ENCODE measurements at regions not wholly inside any gene's neighbourhood (a gene's known extent, or its start where the extent isn't known, plus 50 kb on each side); places are given as distances from the start of the nearest gene placed in this dataset.
"Not testable (repeated sequence)": the region's sequence is repeated elsewhere in the genome, so short reads cannot be mapped to it uniquely, and the experiment has no call there.

GRCh38 chr2:120504936-120505705 is 159.2 kb downstream of the INHBB start:
- Histone ChIP-seq H3K4me3 (no peak overlapping the region), H3K27ac (no peak overlapping the region)

DNA sequence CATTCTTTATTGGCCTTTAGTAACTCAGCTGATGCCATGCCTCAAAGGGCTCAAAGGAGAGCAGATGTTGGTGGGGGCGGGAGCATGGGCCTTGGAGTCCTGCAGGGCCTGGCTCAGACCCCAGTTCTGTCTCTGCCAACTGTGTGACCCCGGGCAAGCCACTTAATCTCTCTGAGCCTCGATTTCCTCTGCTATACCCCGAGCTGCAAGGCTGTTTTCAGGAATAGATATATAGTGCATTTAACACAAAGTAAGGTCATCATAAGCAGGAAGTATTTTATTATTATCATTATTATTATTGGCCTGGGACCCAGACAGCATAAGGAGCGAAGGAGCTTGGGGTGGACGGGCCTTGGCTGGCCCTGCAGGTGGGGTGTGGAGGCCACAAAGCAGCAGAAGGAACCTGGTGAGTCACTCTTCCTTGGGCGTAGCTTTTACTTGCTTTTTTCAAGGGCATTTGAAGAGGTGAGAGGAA is 162.7 kb downstream of the INHBB start:
- H3K27ac ChIP-seq, result no peak overlapping the region
- no peak overlapping the region for H3K4me3 ChIP-seq

- Histone ChIP-seq H3K4me3 (no peak overlapping the region), H3K27ac (no peak overlapping the region)
Measured at GRCh38 chr2:120509213-120509815, 163.4 kb downstream of the INHBB start.

DNA sequence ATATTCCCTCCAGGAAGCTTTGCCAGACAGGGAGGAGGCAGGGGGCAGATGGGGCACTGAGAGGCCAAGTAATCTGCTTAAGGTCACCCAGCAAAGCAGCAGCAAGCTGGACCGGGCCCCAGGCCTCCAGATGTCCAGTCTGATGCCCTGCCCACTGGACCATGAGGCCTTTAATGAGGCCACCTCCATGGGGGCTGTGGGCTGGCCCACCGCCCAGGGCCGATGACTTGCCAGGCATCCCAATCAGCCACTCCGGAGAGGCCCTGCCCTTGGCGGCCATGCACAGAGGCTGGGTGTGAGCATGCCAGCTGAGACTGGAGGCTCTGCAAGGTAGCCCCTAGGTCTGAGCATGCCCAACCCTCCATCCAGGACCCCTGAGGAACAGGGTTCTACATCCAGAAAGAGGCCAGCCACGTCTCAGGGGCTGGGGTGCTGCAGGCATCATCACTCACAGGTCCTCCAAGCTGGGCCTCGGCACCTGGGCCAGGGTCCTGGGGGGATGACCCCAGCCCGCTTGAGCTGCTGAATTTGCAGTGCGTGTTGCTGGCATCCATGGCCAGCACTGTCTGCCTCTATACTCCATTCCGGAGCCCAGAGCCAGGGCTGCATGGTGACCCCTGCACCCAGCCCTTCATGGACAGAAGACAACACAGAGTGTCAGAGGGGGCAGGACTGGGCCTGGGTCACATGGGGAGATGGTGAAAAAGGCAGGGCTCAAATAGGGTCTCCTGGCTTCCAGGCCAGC is 164.2 kb downstream of the INHBB start:
- H3K27ac ChIP-seq, result no peak overlapping the region

DNA sequence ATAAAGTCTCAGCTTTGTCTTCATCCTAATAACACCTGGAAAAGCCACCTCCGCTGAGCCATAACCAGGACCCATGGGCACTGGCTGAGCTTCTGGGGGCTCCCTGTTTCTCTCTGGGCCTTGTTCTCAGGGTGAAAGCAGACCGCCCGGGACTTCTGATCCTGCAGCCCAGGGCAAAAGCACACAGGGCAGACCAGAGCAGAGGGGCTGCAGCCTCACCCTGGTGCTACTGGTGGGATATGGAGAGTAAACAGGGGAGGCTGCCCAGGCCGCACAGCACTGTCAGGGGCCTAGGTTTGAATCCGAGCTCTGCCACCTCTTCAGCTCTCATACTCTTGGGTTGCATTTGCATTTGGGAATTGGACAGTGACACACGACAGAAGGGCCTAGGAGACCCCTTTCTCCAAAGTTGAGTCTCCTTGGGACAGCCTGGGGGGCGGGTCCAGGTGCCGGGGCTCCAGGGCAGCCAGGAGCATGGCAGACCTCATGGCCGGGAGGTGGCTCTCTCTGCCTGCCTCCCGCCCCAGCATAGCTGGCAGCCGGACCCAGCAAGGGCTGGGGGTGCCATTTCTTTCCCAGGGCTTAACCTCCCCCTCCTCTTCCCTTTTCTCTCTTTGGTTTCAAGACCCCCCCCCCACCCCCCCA is 164.9 kb downstream of the INHBB start:
- Histone ChIP-seq H3K27ac (no peak overlapping the region), H3K4me3 (no peak overlapping the region)

More for the DNA sequence above, 164.2 kb downstream of the INHBB start:
- no peak overlapping the region for H3K4me3 ChIP-seq

DNA sequence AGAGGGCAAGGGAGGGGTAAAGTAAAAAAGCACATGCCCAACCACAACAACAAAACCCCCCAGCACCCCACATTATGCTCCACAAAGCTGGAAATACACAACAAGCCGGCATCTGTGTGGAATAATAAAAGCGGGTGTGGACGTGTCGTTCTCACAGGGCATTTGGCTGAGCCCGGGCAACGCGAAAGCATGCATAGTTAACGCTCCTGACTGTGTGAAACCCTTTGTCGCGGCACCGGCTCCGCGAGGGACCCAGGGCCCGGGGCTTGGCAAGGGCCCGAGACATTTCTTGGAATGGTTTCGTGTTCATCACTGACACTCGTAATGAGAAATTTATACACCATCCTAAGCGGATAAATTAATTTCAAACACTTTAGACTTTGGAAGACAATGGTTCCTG is 165.6 kb downstream of the INHBB start:
- Histone ChIP-seq H3K27ac (no peak overlapping the region), H3K4me3 (no peak overlapping the region)

DNA sequence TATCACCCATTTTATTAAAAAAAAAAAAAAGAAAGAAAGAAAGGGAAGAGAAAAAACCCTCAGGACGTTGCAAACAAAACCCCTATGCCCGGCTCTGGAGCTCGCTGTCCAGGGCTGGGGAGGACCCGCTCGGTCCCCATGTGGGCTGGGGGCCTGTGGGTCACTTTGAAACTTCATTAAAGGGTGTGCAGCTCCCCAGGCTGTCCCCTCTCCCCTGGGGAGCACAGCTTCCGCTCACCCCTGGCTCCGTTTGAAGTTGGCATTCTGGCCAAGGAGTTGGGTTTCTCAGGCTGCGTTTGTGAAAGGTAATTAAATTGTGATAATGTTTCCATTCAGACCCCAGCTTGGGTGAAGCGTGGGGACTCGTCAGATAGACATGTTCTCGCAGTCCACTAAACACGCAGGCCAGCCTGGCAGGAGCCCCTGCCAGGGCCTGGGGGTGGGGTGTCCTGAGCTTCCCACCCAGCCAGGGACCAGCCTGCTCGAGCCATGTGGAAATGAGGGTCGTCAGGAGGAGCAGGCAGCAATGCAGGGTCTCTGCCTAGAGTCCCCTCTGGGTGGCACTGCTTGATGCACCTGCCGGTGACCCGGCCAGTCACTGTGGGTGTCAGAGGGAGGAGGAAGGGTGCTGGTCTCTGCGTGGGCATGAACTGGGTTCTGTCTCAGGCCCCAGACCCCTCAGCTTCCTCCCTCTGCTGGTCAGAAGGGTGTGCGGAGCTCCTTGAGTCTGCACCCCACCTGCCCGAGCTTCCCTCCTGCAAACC is 166.2 kb downstream of the INHBB start:
- H3K27ac ChIP-seq, result no peak overlapping the region
- H3K4me3 ChIP-seq, result no peak overlapping the region

- Histone ChIP-seq H3K4me3 (no peak overlapping the region), H3K27ac (no peak overlapping the region)
Measured at GRCh38 chr2:120513776-120514357, 167.9 kb downstream of the INHBB start.

DNA sequence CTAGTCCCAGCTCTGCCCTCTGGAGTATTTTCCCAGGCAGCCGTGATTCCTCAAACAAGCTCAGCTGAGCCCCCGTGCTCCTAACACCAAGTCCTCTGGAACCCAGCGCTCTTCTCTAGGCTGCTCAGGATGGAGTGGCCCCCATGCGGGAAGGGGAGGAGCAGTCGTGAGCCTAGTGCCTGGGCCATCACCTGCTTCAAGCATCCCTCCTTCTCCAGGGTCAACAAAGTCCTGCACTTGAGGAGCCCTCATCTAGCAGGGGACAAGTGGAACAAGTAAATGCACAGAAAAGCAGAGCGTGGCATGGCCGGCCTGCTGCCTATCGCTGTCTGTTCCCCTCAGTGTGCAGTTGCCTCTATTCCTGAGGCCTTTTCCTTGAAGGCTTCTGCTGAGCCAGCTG is 168.6 kb downstream of the INHBB start:
- no peak overlapping the region for H3K27ac ChIP-seq
- H3K4me3 ChIP-seq, result no peak overlapping the region

- H3K4me3 ChIP-seq, H3K27ac ChIP-seq: not testable (repeated sequence)
Measured at GRCh38 chr2:120515066-120515758, 169.3 kb downstream of the INHBB start.

DNA sequence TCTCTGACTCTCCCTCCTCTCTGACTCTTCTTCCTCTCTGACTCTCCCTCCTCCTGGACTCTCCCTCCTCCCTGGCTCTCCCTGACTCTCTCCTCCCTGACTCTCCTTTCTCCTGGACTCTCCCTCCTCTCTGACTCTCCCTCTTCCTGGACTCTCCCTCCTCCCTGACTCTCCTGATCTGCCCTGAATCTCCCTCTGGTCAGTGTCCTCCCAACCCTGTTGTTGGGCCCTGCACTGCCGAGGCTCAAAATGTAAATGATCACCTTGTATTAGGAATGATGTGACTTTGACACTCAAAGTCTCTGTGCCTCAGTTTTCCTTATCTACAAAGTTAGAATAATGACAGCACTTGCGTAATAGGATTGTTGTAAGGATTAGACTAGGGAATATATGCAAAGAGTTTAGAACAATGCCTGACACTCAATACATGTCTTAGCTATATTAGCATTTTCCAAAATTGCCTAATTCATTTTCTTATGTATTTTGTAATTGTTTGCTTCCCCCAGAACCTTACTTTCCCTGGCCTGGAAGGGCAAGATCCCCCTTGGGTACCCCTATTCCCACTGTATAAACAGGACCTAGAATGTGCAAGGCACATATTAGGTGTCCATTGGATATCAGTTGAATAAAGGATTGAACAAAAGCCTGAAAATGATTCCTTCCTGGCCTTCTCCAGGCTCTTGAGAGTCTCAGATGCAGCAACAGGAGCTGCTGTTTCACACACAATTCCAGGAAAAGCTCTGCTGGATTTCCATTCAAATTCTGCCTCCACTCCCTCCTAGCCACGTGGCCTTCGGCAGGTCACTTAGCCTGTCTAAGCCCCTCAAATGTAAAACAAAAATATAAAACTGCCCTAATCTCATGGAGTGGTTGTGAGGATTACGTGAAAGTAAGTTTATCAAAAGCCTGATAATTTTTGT is 170.1 kb downstream of the INHBB start:
- no peak overlapping the region for H3K27ac ChIP-seq
- no peak overlapping the region for H3K4me3 ChIP-seq

DNA sequence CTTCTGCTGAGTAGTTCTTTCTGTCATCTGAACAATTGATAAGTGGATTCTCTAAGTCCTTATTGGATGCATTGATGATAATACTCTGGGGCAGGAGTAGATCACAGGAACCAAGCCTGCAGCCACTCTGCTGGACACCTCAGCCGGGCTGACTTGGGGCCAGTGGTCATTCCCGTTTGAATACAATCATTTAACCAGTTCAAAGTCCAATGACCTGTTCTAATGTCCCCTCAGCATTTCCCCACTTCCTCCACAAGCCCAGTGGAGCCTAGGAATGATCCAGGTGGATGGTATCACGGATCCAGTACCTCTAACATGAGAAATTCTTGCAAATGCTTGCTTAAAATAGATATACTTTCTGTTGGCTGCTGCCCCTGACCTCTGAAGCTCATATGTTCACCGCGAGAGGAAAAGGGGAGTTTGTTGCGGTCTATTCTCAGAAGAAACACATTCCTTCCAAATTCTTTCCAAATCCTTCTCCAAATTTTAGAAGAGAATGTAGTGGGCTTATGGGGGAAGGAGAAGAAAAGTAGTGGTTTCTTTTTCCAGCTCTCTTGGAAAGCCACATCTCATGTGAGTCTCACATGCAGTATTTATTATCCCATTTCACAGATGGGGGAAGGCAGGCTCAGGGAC is 170.9 kb downstream of the INHBB start:
- no peak overlapping the region for H3K27ac ChIP-seq

DNA sequence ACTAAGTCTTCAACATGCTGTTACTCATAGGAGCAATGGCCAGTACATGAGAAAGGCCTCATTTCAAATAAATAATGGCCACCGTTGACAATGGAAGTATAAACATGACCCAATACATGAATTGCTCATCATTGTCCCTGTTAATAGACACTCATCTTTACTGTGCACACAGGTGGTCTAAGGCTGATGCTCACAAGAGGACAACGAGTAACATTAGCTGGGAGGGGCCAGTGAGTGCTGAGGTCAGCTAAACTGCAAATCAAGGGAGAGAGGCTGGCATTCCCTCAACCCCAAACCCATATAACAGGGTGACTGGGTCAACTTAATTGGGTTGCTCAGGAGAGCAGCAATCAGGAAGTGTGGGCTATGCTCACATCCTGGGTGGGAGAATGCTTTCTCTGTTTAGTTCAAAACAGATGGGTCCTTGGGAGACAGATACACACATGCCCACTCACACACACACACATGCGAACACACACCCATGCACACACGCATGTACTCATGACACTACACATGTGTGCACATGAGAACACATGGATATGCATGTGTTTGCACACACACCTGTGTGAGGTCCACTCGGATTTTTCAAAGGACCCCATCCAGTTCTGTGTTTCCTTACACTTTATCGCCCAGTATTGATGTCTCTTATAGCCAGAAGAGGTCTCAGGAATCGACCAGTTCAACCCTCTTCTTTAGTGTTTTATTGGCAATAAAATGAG is 172.0 kb downstream of the INHBB start:
- no peak overlapping the region for H3K27ac ChIP-seq
- H3K4me3 ChIP-seq, result no peak overlapping the region

More for the DNA sequence above, 170.9 kb downstream of the INHBB start:
- H3K4me3 ChIP-seq, result no peak overlapping the region

GRCh38 chr2:120518819-120519218 is 172.9 kb downstream of the INHBB start:
- H3K27ac ChIP-seq, result no peak overlapping the region
- no peak overlapping the region for H3K4me3 ChIP-seq

- Histone ChIP-seq H3K4me3 (no peak overlapping the region), H3K27ac (no peak overlapping the region)
Measured at GRCh38 chr2:120519469-120519868, 173.5 kb downstream of the INHBB start.

DNA sequence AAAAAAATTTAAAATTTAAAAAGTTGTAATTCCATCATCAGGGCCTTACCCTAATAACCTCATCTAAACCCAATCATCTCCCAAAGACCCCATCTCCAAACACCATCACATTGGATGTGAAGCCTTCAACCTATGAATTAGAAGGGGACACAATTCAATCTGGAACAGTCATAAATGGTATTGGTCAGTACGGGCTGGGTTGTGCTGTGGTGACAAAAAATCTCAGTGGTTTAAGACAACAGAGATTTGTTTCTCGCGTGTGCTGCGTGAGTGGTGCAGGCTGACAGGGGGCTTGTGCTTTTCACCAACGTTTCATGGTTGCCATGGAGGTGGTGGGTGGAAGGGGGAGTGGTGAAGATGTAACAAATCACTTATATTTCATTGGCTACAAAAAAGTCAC is 174.5 kb downstream of the INHBB start:
- H3K4me3 ChIP-seq, result no peak overlapping the region
- H3K27ac ChIP-seq, result no peak overlapping the region

All from skin epidermis (tissue), 12 donors.